Esophagus muscularis mucosa (tissue), 4 donors: ENCODE measurements at regions not wholly inside any gene's neighbourhood (a gene's known extent, or its start where the extent isn't known, plus 50 kb on each side); places are given as distances from the start of the nearest gene placed in this dataset.

Experiments
- DNase-seq: peaks from one replicate; pipeline ENCODE4 v3.0.0-alpha.2; 2017; ENCODE audit errors: extremely low spot score
- H3K27ac ChIP-seq, 4 donors: fragments of 200-600 bp; sonication (generic); replicated peaks in 1 of 4; 1 replicate in 3 of 4; 2 replicates in 1 of 4; pipeline ENCODE4 v1.5.1; 2016 to 2019; ENCODE audit warnings: mild to moderate bottlenecking in 1 of 4
- H3K27me3 ChIP-seq, 4 donors: fragments of 200-600 bp; sonication (generic); one replicate each; pipeline versions ENCODE4 v1.5.1 to v1.6.0; 2016 to 2019
- H3K36me3 ChIP-seq, 4 donors: fragments of 200-600 bp; sonication (generic); one replicate each; pipeline ENCODE4 v1.5.1; 2016 to 2019
- H3K4me1 ChIP-seq, 4 donors: fragments of 200-600 bp; sonication (generic); one replicate each; pipeline ENCODE4 v1.5.1; 2016 to 2019
- H3K4me3 ChIP-seq, 4 donors: fragments of 200-600 bp; sonication (generic); 1 replicate in 2 of 4; 2 replicates in 2 of 4; pipeline ENCODE4 v1.5.1; 2016 to 2019; ENCODE audit warnings: mild to moderate bottlenecking in 4 of 4, moderate library complexity in 1 of 4
- H3K9me3 ChIP-seq, 4 donors: fragments of 200-600 bp; sonication (generic); 1 replicate in 3 of 4; 2 replicates in 1 of 4; pipeline ENCODE4 v1.5.1; 2016 to 2019
- CTCF ChIP-seq, 3 experiments: fragments of 200-600 bp in 2 of 3; fragments of 450-650 bp in 1 of 3; sonication (generic) in 2 of 3; IDR thresholded peaks; one replicate each; pipeline ENCODE4 v1.5.1; 2017 to 2019; ENCODE audit warnings: antibody characterized with exemption in 3 of 3, mild to moderate bottlenecking in 2 of 3, moderate library complexity in 1 of 3
- EP300 ChIP-seq: sonication (generic); formaldehyde crosslinking; IDR thresholded peaks from one replicate; pipeline ENCODE4 v1.6.1; 2017; ENCODE audit warnings: antibody characterized with exemption
- POLR2A ChIP-seq: fragments of 450-650 bp; IDR thresholded peaks from one replicate; pipeline ENCODE4 v1.6.1; 2017; ENCODE audit warnings: antibody characterized with exemption, moderate library complexity, mild to moderate bottlenecking, low read depth
- POLR2AphosphoS5 ChIP-seq, 2 donors: sonication (generic); formaldehyde crosslinking; IDR thresholded peaks; one replicate each; pipeline ENCODE4 v1.6.1; 2017; ENCODE audit warnings: antibody characterized with exemption in 2 of 2
- WGBS: methylation state at CpG from one replicate; pipeline ENCODE4 v1.1.5; 2018; 5-methylcytosine and 5-hydroxymethylcytosine counted together
- intact Hi-C: fragments of 100-400 bp; cut with DNase I; formaldehyde crosslinking; loops from one replicate; pipeline ENCODE4 v1.15.1; 2023

GRCh38 chr13:40362502-40362901 lies 303.9 kb downstream of the FOXO1 start:
- H3K36me3 ChIP-seq, result no peaks in the 10 kb centered on the region
- H3K4me3 ChIP-seq, result no peak overlapping the region
- no peaks in the 10 kb centered on the region for H3K4me1 ChIP-seq
- DNase-seq, result no peak
- H3K27me3 ChIP-seq, result no peaks in the 10 kb centered on the region
- intact Hi-C loops, result no loop called here
- H3K9me3 ChIP-seq, result no peaks in the 10 kb centered on the region
- no peak overlapping the region for H3K27ac ChIP-seq
- TF ChIP-seq POLR2A, result no peak
- no peak for TF ChIP-seq EP300
- TF ChIP-seq POLR2AphosphoS5 (IDR thresholded peaks at IDR 0.05), result no peak
- no peak for TF ChIP-seq CTCF (IDR thresholded peaks at IDR 0.05)
- 92% methylated on average over 5 of the region's 5 CpGs for WGBS

- no peaks in the 10 kb centered on the region for H3K27me3 ChIP-seq
- H3K27ac ChIP-seq, result no peak overlapping the region
- DNase-seq, result no peak
- H3K9me3 ChIP-seq, result no peaks in the 10 kb centered on the region
- no peaks in the 10 kb centered on the region for H3K36me3 ChIP-seq
- H3K4me3 ChIP-seq, result no peak overlapping the region
- TF ChIP-seq EP300 (no peak), POLR2A (no peak), CTCF (IDR thresholded peaks at IDR 0.05) (no peak), POLR2AphosphoS5 (IDR thresholded peaks at IDR 0.05) (no peak)
- intact Hi-C loops, result no loop called here
- 85% methylated on average over 1 of the region's 1 CpG for WGBS
- peaks cover 0 to 11% (median 8%) of the 10 kb centered on the region in 4 donors for H3K4me1 ChIP-seq
Observed at GRCh38 chr13:40363653-40364052, 302.8 kb downstream of the FOXO1 start.

- Histone ChIP-seq H3K27ac (no peak overlapping the region), H3K4me3 (no peak overlapping the region), H3K9me3 (no peaks in the 10 kb centered on the region), H3K27me3 (no peaks in the 10 kb centered on the region), H3K36me3 (no peaks in the 10 kb centered on the region), H3K4me1 (peaks cover 0 to 12% (median 8%) of the 10 kb centered on the region in 4 donors)
- 94% methylated on average over 6 of the region's 6 CpGs for WGBS
- intact Hi-C loops, result no loop called here
- TF ChIP-seq POLR2A (no peak), CTCF (IDR thresholded peaks at IDR 0.05) (no peak), POLR2AphosphoS5 (IDR thresholded peaks at IDR 0.05) (no peak), EP300 (no peak)
- no peak for DNase-seq
Observed at GRCh38 chr13:40366119-40366518, 300.3 kb downstream of the FOXO1 start.

GRCh38 chr13:40368127-40368891 lies 298.1 kb downstream of the FOXO1 start:
- Histone ChIP-seq H3K27ac (no peak overlapping the region), H3K4me3 (no peak overlapping the region), H3K36me3 (no peaks in the 10 kb centered on the region), H3K4me1 (peaks cover 0 to 12% (median 8%) of the 10 kb centered on the region in 4 donors), H3K9me3 (no peaks in the 10 kb centered on the region), H3K27me3 (no peaks in the 10 kb centered on the region)
- 66% methylated on average over 6 of the region's 6 CpGs for WGBS
- TF ChIP-seq CTCF (IDR thresholded peaks at IDR 0.05) (no peak), EP300 (no peak), POLR2A (no peak), POLR2AphosphoS5 (IDR thresholded peaks at IDR 0.05) (no peak)
- intact Hi-C loops, result no loop called here
- no peak for DNase-seq

- Histone ChIP-seq H3K36me3 (no peaks in the 10 kb centered on the region), H3K27ac (no peak overlapping the region), H3K4me3 (no peak overlapping the region), H3K27me3 (no peaks in the 10 kb centered on the region), H3K4me1 (peaks cover 0 to 12% (median 8%) of the 10 kb centered on the region in 4 donors), H3K9me3 (no peaks in the 10 kb centered on the region)
- 89% methylated on average over 4 of the region's 4 CpGs for WGBS
- DNase-seq, result no peak
- no peak for TF ChIP-seq CTCF (IDR thresholded peaks at IDR 0.05)
- no peak for TF ChIP-seq EP300
- TF ChIP-seq POLR2AphosphoS5 (IDR thresholded peaks at IDR 0.05), result no peak
- TF ChIP-seq POLR2A, result no peak
- intact Hi-C loops, result no loop called here
Observed at GRCh38 chr13:40370661-40371060, 295.8 kb downstream of the FOXO1 start.
